Natural killer cell treated with Interleukin-12 subunit alpha and Interleukin-12 subunit beta and Interleukin-15 and Interleukin-18, amount 100 ng/mL, for 72 hours (primary cell): ENCODE measurements at regions not wholly inside any gene's neighbourhood (a gene's known extent, or its start where the extent isn't known, plus 50 kb on each side); places are given as distances from the start of the nearest gene placed in this dataset.

Source experiments
- ATAC-seq, 2 donors: fragments of 150-1000 bp; cut with Tn5 transposase in 1 of 2; sonication (Bioruptor Pico), chemical (Tn5 transposase) in 1 of 2; 2 replicates each; pipeline ENCODE4 v1.10.0; 2021
- DNase-seq: peaks from one replicate; pipeline ENCODE4 v3.0.0; 2022; ENCODE audit warnings: low spot score
- H3K27ac Mint-ChIP-seq, 2 donors: 1 replicate in 1 of 2; 2 replicates in 1 of 2; pipeline ENCODE4 v1.8.0; 2022; ENCODE audit warnings: mixed read lengths in 2 of 2, mild to moderate bottlenecking in 1 of 2, moderate library complexity in 1 of 2
- H3K27me3 Mint-ChIP-seq, 2 donors: 1 replicate in 1 of 2; 2 replicates in 1 of 2; pipeline ENCODE4 v1.8.0; 2022; ENCODE audit warnings: mixed read lengths in 2 of 2
- H3K36me3 Mint-ChIP-seq: one replicate; pipeline ENCODE4 v1.8.0; 2022; ENCODE audit warnings: mixed read lengths
- H3K4me1 Mint-ChIP-seq, 2 donors: 1 replicate in 1 of 2; 2 replicates in 1 of 2; pipeline ENCODE4 v1.8.0; 2022; ENCODE audit warnings: low read depth in 2 of 2, mixed read lengths in 2 of 2, mild to moderate bottlenecking in 1 of 2
- H3K4me3 Mint-ChIP-seq: one replicate; pipeline ENCODE4 v1.8.0; 2022; ENCODE audit warnings: mixed read lengths
- H3K9me3 Mint-ChIP-seq: 2 replicates; pipeline ENCODE4 v1.8.0; 2022; ENCODE audit warnings: mixed read lengths

GRCh38 chr6:95478941-95479340 lies 98.4 kb upstream of the MANEA start:
- H3K9me3 Mint-ChIP-seq: peaks cover 21% of the 10 kb centered on the region
- H3K27ac Mint-ChIP-seq: no peak overlapping the region
- no peaks in the 10 kb centered on the region for H3K4me1 Mint-ChIP-seq
- DNase-seq: no peak
- ATAC-seq: no peak
- no peaks in the 10 kb centered on the region for H3K36me3 Mint-ChIP-seq
- no peak overlapping the region for H3K4me3 Mint-ChIP-seq
- no peaks in the 10 kb centered on the region for H3K27me3 Mint-ChIP-seq

GRCh38 chr6:95487817-95488216 lies 89.5 kb upstream of the MANEA start:
- Mint-ChIP-seq H3K4me1 (no peaks in the 10 kb centered on the region), H3K9me3 (peaks cover 2% of the 10 kb centered on the region), H3K27me3 (no peaks in the 10 kb centered on the region), H3K27ac (no peak overlapping the region), H3K36me3 (no peaks in the 10 kb centered on the region), H3K4me3 (no peak overlapping the region)
- DNase-seq (no peak), ATAC-seq (no peak)

GRCh38 chr6:95489185-95489863 lies 88.0 kb upstream of the MANEA start:
- Mint-ChIP-seq H3K27me3 (no peaks in the 10 kb centered on the region), H3K9me3 (no peaks in the 10 kb centered on the region), H3K4me1 (no peaks in the 10 kb centered on the region), H3K36me3 (no peaks in the 10 kb centered on the region), H3K27ac (no peak overlapping the region), H3K4me3 (no peak overlapping the region)
- DNase-seq: no peak
- no peak for ATAC-seq

GRCh38 chr6:95496769-95497426 lies 80.4 kb upstream of the MANEA start:
- DNase-seq: no peak
- Mint-ChIP-seq H3K27me3 (no peaks in the 10 kb centered on the region), H3K9me3 (peaks cover 11% of the 10 kb centered on the region)

GRCh38 chr6:95501032-95501904 lies 76.1 kb upstream of the MANEA start:
- no peaks in the 10 kb centered on the region for H3K27me3 Mint-ChIP-seq

More at GRCh38 chr6:95496769-95497426, 80.4 kb upstream of the MANEA start:
- H3K36me3 Mint-ChIP-seq: no peaks in the 10 kb centered on the region
- no peaks in the 10 kb centered on the region for H3K4me1 Mint-ChIP-seq
- H3K4me3 Mint-ChIP-seq: no peak overlapping the region
- ATAC-seq: no peak
- no peak overlapping the region for H3K27ac Mint-ChIP-seq

GRCh38 chr6:95503568-95503967 lies 73.8 kb upstream of the MANEA start:
- H3K36me3 Mint-ChIP-seq: peaks cover 4% of the 10 kb centered on the region

More at GRCh38 chr6:95501032-95501904, 76.1 kb upstream of the MANEA start:
- H3K27ac Mint-ChIP-seq: no peak overlapping the region
- H3K9me3 Mint-ChIP-seq: peaks cover 11% of the 10 kb centered on the region
- DNase-seq (no peak), ATAC-seq (no peak)
- peaks cover 4% of the 10 kb centered on the region for H3K36me3 Mint-ChIP-seq
- no peak overlapping the region for H3K4me3 Mint-ChIP-seq
- no peaks in the 10 kb centered on the region for H3K4me1 Mint-ChIP-seq

GRCh38 chr6:95511404-95511803 lies 65.9 kb upstream of the MANEA start:
- ATAC-seq (no peak), DNase-seq (no peak)
- Mint-ChIP-seq H3K4me3 (no peak overlapping the region), H3K9me3 (no peaks in the 10 kb centered on the region), H3K36me3 (no peaks in the 10 kb centered on the region), H3K4me1 (no peaks in the 10 kb centered on the region), H3K27ac (no peak overlapping the region), H3K27me3 (no peaks in the 10 kb centered on the region)

More at GRCh38 chr6:95503568-95503967, 73.8 kb upstream of the MANEA start:
- Mint-ChIP-seq H3K27ac (no peak overlapping the region), H3K9me3 (peaks cover 3% of the 10 kb centered on the region), H3K27me3 (no peaks in the 10 kb centered on the region), H3K4me1 (no peaks in the 10 kb centered on the region), H3K4me3 (no peak overlapping the region)
- ATAC-seq (no peak), DNase-seq (no peak)

- H3K27me3 Mint-ChIP-seq: no peaks in the 10 kb centered on the region
- H3K4me3 Mint-ChIP-seq: no peak overlapping the region
- no peaks in the 10 kb centered on the region for H3K9me3 Mint-ChIP-seq
- ATAC-seq: no peak
- no peaks in the 10 kb centered on the region for H3K36me3 Mint-ChIP-seq
- H3K4me1 Mint-ChIP-seq: no peaks in the 10 kb centered on the region
- H3K27ac Mint-ChIP-seq: no peak overlapping the region
- DNase-seq: no peak
These were observed 61.4 kb upstream of the MANEA start for GRCh38 chr6:95515975-95516374.

- Mint-ChIP-seq H3K27me3 (no peaks in the 10 kb centered on the region), H3K4me1 (no peaks in the 10 kb centered on the region), H3K4me3 (no peak overlapping the region), H3K27ac (no peak overlapping the region), H3K9me3 (no peaks in the 10 kb centered on the region), H3K36me3 (no peaks in the 10 kb centered on the region)
- ATAC-seq: no peak
- no peak for DNase-seq
These were observed 60.3 kb upstream of the MANEA start for GRCh38 chr6:95517004-95517403.

GRCh38 chr6:95517568-95517967 lies 59.8 kb upstream of the MANEA start:
- DNase-seq (no peak), ATAC-seq (no peak)
- Mint-ChIP-seq H3K4me1 (no peaks in the 10 kb centered on the region), H3K9me3 (no peaks in the 10 kb centered on the region), H3K4me3 (no peak overlapping the region), H3K27ac (no peak overlapping the region), H3K27me3 (no peaks in the 10 kb centered on the region), H3K36me3 (no peaks in the 10 kb centered on the region)

GRCh38 chr6:95518630-95519227 lies 58.6 kb upstream of the MANEA start:
- Mint-ChIP-seq H3K9me3 (no peaks in the 10 kb centered on the region), H3K4me3 (no peak overlapping the region), H3K36me3 (no peaks in the 10 kb centered on the region), H3K27ac (no peak overlapping the region), H3K4me1 (no peaks in the 10 kb centered on the region), H3K27me3 (no peaks in the 10 kb centered on the region)
- no peak for DNase-seq
- no peak for ATAC-seq

GRCh38 chr6:95519228-95520037 lies 57.9 kb upstream of the MANEA start:
- H3K27me3 Mint-ChIP-seq: no peaks in the 10 kb centered on the region
- H3K4me1 Mint-ChIP-seq: no peaks in the 10 kb centered on the region
- no peak overlapping the region for H3K4me3 Mint-ChIP-seq
- no peaks in the 10 kb centered on the region for H3K9me3 Mint-ChIP-seq
- ATAC-seq (no peak), DNase-seq (no peak)
- H3K27ac Mint-ChIP-seq: no peak overlapping the region
- H3K36me3 Mint-ChIP-seq: no peaks in the 10 kb centered on the region

GRCh38 chr6:95521181-95521580 lies 56.2 kb upstream of the MANEA start:
- Mint-ChIP-seq H3K27ac (no peak overlapping the region), H3K27me3 (no peaks in the 10 kb centered on the region), H3K9me3 (no peaks in the 10 kb centered on the region), H3K4me1 (no peaks in the 10 kb centered on the region), H3K36me3 (no peaks in the 10 kb centered on the region), H3K4me3 (no peak overlapping the region)
- DNase-seq (no peak), ATAC-seq (no peak)
